Right lobe of liver (tissue), 6 donors: ENCODE measurements at regions not wholly inside any gene's neighbourhood (a gene's known extent, or its start where the extent isn't known, plus 50 kb on each side); places are given as distances from the start of the nearest gene placed in this dataset.

Experiments used
- ATAC-seq, 4 donors: fragments of 200-7000 bp; cut with Tn5 transposase; one replicate each; pipeline ENCODE4 v1.9.1; 2020; ENCODE audit warnings: mild to moderate bottlenecking in 4 of 4, moderate library complexity in 4 of 4
- DNase-seq, 3 donors: peaks; one replicate each; pipeline ENCODE4 v3.0.0-alpha.2; 2020
- H3K27ac ChIP-seq, 3 donors: fragments of 200-600 bp; one replicate each; pipeline ENCODE4 v1.8.0; 2022
- H3K27me3 ChIP-seq, 2 donors: fragments of 200-600 bp; one replicate each; pipeline ENCODE4 v1.8.0; 2022
- H3K36me3 ChIP-seq, 4 donors: fragments of 200-600 bp; sonication (generic) in 1 of 4; one replicate each; pipeline versions ENCODE4 v1.5.1 to v1.8.0; 2017 to 2022; ENCODE audit warnings: control low read depth in 1 of 4
- H3K4me1 ChIP-seq, 4 donors: fragments of 200-600 bp; sonication (generic) in 1 of 4; one replicate each; pipeline versions ENCODE4 v1.5.1 to v1.8.0; 2017 to 2022; ENCODE audit warnings: control low read depth in 1 of 4
- H3K4me3 ChIP-seq, 3 donors: fragments of 200-600 bp; one replicate each; pipeline ENCODE4 v1.8.0; 2022
- H3K9me3 ChIP-seq, 4 donors: fragments of 200-600 bp; sonication (generic) in 1 of 4; one replicate each; pipeline versions ENCODE4 v1.5.1 to v1.8.0; 2017 to 2022; ENCODE audit warnings: control low read depth in 1 of 4
- POLR2A ChIP-seq: fragments of 450-650 bp; IDR thresholded peaks from one replicate; pipeline ENCODE4 v1.6.1; 2017; ENCODE audit warnings: antibody characterized with exemption, mild to moderate bottlenecking
- WGBS: methylation state at CpG from one replicate; pipeline ENCODE4 v1.1.6; 2018; ENCODE audit warnings: low coverage, low lambda C conversion rate; ENCODE audit not compliant: insufficient coverage; ENCODE audit errors: missing lambda C conversion rate; 5-methylcytosine and 5-hydroxymethylcytosine counted together
- intact Hi-C, 2 donors: fragments of 100-400 bp; cut with DNase I; formaldehyde crosslinking; loops; one replicate each; pipeline versions ENCODE4 v1.11.2 to v1.14.1; 2022
- TF ChIP-seq, protein P1 (sequence below), 4 donors: fragments of 200-600 bp in 3 of 4; fragments of 450-650 bp in 1 of 4; IDR thresholded peaks; one replicate each; pipeline versions ENCODE4 v1.5.1 to v1.8.0; 2016 to 2022; ENCODE audit warnings: antibody characterized with exemption in 4 of 4, mild to moderate bottlenecking in 2 of 4
- donor health status: DM: no; HTN: yes; CAD: no.
- donor health status: DM: no; HTN: no; CAD: no.
- donor health status: DM: no; HTN: no; CAD: no.
- donor health status: DM: no; HTN: yes; CAD: no.
- donor health status: DM: no; HTN: yes; CAD: no.

DNA sequence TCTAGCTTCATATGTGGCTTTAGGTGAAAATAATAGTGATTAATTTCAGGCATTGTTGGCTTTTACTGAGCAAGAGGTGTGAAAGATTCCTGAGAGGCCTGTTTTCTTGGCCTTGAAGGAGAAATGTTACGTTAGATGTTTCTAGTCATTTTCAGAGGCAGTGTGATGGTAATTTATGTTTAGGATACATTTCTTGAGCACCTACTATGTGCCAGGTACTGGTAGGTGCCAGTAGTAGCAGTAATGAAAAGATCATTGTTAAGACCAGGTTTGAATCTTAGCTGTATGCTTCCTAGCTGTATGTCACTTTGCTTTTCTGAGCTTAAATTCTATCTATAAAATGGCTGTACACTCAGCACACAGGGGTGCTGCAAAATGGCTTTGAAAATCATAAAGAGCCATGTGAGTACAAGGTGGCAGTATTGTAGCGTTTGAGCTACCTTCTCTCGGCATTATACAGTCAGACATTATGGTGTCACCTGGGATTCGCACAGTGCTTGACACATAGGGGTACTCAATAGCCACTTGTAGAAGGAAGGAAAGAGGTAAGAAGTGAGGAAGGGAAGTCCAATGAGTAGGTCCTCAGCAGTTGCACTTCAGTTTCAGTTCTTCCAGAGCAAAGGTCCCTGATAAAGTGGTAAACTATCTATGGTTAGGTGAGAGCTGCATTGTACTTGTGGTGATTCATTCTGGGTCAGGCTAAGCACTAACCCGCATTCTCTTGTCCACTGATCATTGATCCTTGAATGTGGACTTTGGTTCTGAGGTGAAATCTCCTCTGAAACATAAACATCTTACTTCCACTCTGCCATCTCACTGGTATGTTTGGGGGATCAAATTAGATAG is 166.5 kb upstream of the NR3C1 start:
- peak overlapping the region in 2 of 3 donors; percentile 19 to 24 for H3K27ac ChIP-seq
- H3K4me3 ChIP-seq: no peak overlapping the region
- no peaks in the 10 kb centered on the region for H3K36me3 ChIP-seq
- no peaks in the 10 kb centered on the region for H3K27me3 ChIP-seq
- WGBS: 78% methylated on average over 5 of the region's 5 CpGs
- DNase-seq: no peak
- peaks cover 0 to 23% (median 0%) of the 10 kb centered on the region in 4 donors for H3K4me1 ChIP-seq
- intact Hi-C loops: no loop called here
- ATAC-seq: peak; percentile 53 to 82 (median 64)
- TF ChIP-seq POLR2A: no peak
- TF ChIP-seq, protein P1, sequence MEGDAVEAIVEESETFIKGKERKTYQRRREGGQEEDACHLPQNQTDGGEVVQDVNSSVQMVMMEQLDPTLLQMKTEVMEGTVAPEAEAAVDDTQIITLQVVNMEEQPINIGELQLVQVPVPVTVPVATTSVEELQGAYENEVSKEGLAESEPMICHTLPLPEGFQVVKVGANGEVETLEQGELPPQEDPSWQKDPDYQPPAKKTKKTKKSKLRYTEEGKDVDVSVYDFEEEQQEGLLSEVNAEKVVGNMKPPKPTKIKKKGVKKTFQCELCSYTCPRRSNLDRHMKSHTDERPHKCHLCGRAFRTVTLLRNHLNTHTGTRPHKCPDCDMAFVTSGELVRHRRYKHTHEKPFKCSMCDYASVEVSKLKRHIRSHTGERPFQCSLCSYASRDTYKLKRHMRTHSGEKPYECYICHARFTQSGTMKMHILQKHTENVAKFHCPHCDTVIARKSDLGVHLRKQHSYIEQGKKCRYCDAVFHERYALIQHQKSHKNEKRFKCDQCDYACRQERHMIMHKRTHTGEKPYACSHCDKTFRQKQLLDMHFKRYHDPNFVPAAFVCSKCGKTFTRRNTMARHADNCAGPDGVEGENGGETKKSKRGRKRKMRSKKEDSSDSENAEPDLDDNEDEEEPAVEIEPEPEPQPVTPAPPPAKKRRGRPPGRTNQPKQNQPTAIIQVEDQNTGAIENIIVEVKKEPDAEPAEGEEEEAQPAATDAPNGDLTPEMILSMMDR (IDR thresholded peaks at IDR 0.05): no peak
- H3K9me3 ChIP-seq: no peaks in the 10 kb centered on the region

- no peaks in the 10 kb centered on the region for H3K36me3 ChIP-seq
- ATAC-seq (peak in 3 of 4 donors; percentile 28 to 54 (median 31)), DNase-seq (no peak)
- H3K4me3 ChIP-seq: no peak overlapping the region
- H3K27ac ChIP-seq: peak overlapping the region in 2 of 3 donors; percentile 19 to 24
- peaks cover 0 to 23% (median 0%) of the 10 kb centered on the region in 4 donors for H3K4me1 ChIP-seq
- intact Hi-C loops: no loop called here
- WGBS: 33% methylated on average over 3 of the region's 4 CpGs
- no peaks in the 10 kb centered on the region for H3K27me3 ChIP-seq
- TF ChIP-seq, protein P1 (IDR thresholded peaks at IDR 0.05): no peak
- TF ChIP-seq POLR2A: no peak
- H3K9me3 ChIP-seq: no peaks in the 10 kb centered on the region
Measured at GRCh38 chr5:143569213-143569701, 165.8 kb upstream of the NR3C1 start.

- 69% methylated on average over 5 of the region's 6 CpGs for WGBS
- intact Hi-C loops: no loop called here
- Histone ChIP-seq H3K36me3 (no peaks in the 10 kb centered on the region), H3K9me3 (no peaks in the 10 kb centered on the region), H3K27ac (no peak overlapping the region), H3K27me3 (no peaks in the 10 kb centered on the region), H3K4me3 (no peak overlapping the region), H3K4me1 (peaks cover 0 to 34% (median 4%) of the 10 kb centered on the region in 4 donors)
- DNase-seq (no peak), ATAC-seq (no peak)
- TF ChIP-seq, protein P1 (IDR thresholded peaks at IDR 0.05): no peak
- no peak for TF ChIP-seq POLR2A
Measured at GRCh38 chr5:143567583-143568504, 164.4 kb upstream of the NR3C1 start.

GRCh38 chr5:143566139-143566538 is 162.7 kb upstream of the NR3C1 start:
- H3K4me1 ChIP-seq: peaks cover 0 to 50% (median 10%) of the 10 kb centered on the region in 4 donors
- no peaks in the 10 kb centered on the region for H3K9me3 ChIP-seq
- ATAC-seq (peak in 2 of 4 donors; percentile 12 to 29), DNase-seq (peak; percentile 43 to 60 (median 52))
- intact Hi-C loops: no loop called here
- no peak overlapping the region for H3K27ac ChIP-seq
- no peaks in the 10 kb centered on the region for H3K27me3 ChIP-seq
- 64% methylated on average over 2 of the region's 2 CpGs for WGBS
- TF ChIP-seq POLR2A: no peak
- TF ChIP-seq, protein P1 (IDR thresholded peaks at IDR 0.05): no peak
- no peaks in the 10 kb centered on the region for H3K36me3 ChIP-seq
- no peak overlapping the region for H3K4me3 ChIP-seq
